Fibroblast of lung (primary cell): ENCODE measurements at regions not wholly inside any gene's neighbourhood (a gene's known extent, or its start where the extent isn't known, plus 50 kb on each side); places are given as distances from the start of the nearest gene placed in this dataset.
"Not testable (repeated sequence)": the region's sequence is repeated elsewhere in the genome, so short reads cannot be mapped to it uniquely, and the experiment has no call there.

ENCODE experiments used
- DNase-seq, 2 donors: peaks; one replicate each; pipeline versions ENCODE4 v3.0.0 to v3.0.0-alpha.2; 2010; ENCODE audit warnings: low read depth in 2 of 2
- H2AFZ ChIP-seq: 2 replicates; pipeline ENCODE4 v1.5.1; 2012; ENCODE audit warnings: low read length, control low read depth, inconsistent platforms
- H3K27ac ChIP-seq: 2 replicates; pipeline ENCODE4 v1.5.1; 2011; ENCODE audit warnings: low read length, control low read depth; ENCODE audit not compliant: insufficient read depth
- H3K27me3 ChIP-seq: 2 replicates; pipeline ENCODE4 v1.5.1; 2011; ENCODE audit warnings: mild to moderate bottlenecking, low read length; ENCODE audit not compliant: control insufficient read depth, insufficient read depth
- H3K36me3 ChIP-seq: 2 replicates; pipeline ENCODE4 v1.5.1; 2011; ENCODE audit warnings: low read length; ENCODE audit not compliant: control insufficient read depth, insufficient read depth
- H3K4me1 ChIP-seq: 2 replicates; pipeline ENCODE4 v1.5.1; 2011; ENCODE audit warnings: low read length; ENCODE audit not compliant: control insufficient read depth, insufficient read depth; ENCODE audit errors: extremely low read depth
- H3K4me2 ChIP-seq: 2 replicates; pipeline ENCODE4 v1.5.1; 2011; ENCODE audit warnings: low read length, control low read depth; ENCODE audit not compliant: insufficient read depth; ENCODE audit errors: extremely low read depth
- H3K4me3 ChIP-seq, 4 experiments: fragments of 200-600 bp in 1 of 4; sonication (generic) in 1 of 4; replicated peaks in 1 of 4; 2 replicates each; pipeline ENCODE4 v1.5.1; 2011 to 2016; ENCODE audit warnings: low read length in 4 of 4, low read depth in 3 of 4, mild to moderate bottlenecking in 3 of 4, control low read depth in 2 of 4, inconsistent platforms in 1 of 4, mixed read lengths in 1 of 4; ENCODE audit not compliant: insufficient read depth in 1 of 4; ENCODE audit errors: control extremely low read depth in 1 of 4
- H3K79me2 ChIP-seq: 2 replicates; pipeline ENCODE4 v1.5.1; 2012; ENCODE audit warnings: mild to moderate bottlenecking, low read length, inconsistent platforms; ENCODE audit not compliant: control insufficient read depth, insufficient read depth
- H3K9ac ChIP-seq: 2 replicates; pipeline ENCODE4 v1.5.1; 2011; ENCODE audit warnings: mild to moderate bottlenecking, low read length, control low read depth; ENCODE audit not compliant: insufficient read depth
- H3K9me3 ChIP-seq: 2 replicates; pipeline ENCODE4 v1.5.1; 2012; ENCODE audit warnings: low read depth, low read length; ENCODE audit not compliant: control insufficient read depth, insufficient read depth
- H4K20me1 ChIP-seq: 2 replicates; pipeline ENCODE4 v1.5.1; 2011; ENCODE audit warnings: low read length; ENCODE audit not compliant: control insufficient read depth, insufficient read depth; ENCODE audit errors: extremely low read depth
- CTCF ChIP-seq, 2 donors: IDR thresholded peaks in 1 of 2; conservative IDR thresholded peaks in 1 of 2; 1 replicate in 1 of 2; 2 replicates in 1 of 2; pipeline ENCODE4 v1.5.1; 2011 to 2012; ENCODE audit warnings: low read length in 2 of 2, control low read depth in 1 of 2, inconsistent platforms in 1 of 2, low read depth in 1 of 2, mild to moderate bottlenecking in 1 of 2
- EZH2 ChIP-seq: IDR thresholded peaks from 2 replicates; pipeline ENCODE4 v1.5.1; 2012; ENCODE audit warnings: low read length, control low read depth, mild to moderate bottlenecking; ENCODE audit errors: missing control alignments

DNA sequence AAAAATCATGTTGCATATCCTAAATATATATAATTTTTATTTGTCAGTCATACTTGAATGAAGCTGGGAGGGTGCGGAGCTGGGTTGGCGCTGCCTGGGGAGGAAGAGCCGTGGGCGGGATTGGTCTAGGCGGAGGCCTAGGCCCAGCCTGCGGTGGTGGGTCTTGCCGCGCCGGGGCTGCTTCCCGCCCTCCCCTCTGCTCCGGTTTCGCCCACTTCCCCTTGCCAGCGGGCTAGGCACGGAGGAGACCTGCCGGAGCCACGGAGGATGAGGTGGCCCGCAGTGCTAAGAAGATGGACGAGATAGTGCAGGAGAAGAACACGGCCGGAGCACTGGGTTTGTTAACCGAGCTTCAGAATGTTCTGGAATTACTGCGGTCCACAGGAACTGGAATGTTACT is 54.0 kb upstream of the IGFBPL1 start:
- H3K4me3 ChIP-seq, result no peak overlapping the region
- TF ChIP-seq CTCF (conservative IDR thresholded peaks at IDR 0.05 in 1 of 2, IDR thresholded peaks at IDR 0.05 in 1 of 2; ENCODE audit: low read depth in 1 of 2, low read length in 2 of 2), result no peak
- no peak for TF ChIP-seq EZH2

GRCh38 chr9:38474476-38474875 is 50.2 kb upstream of the IGFBPL1 start:
- H2AFZ ChIP-seq, H3K9me3 ChIP-seq, H4K20me1 ChIP-seq, H3K4me2 ChIP-seq, H3K27ac ChIP-seq, H3K4me1 ChIP-seq, H3K27me3 ChIP-seq, H3K4me3 ChIP-seq, DNase-seq, H3K79me2 ChIP-seq, H3K9ac ChIP-seq, H3K36me3 ChIP-seq: not testable (repeated sequence)

More for the DNA sequence above, 54.0 kb upstream of the IGFBPL1 start:
- H3K9ac ChIP-seq, result no peak overlapping the region
- H3K36me3 ChIP-seq, result no peaks in the 10 kb centered on the region
- H3K9me3 ChIP-seq, result no peaks in the 10 kb centered on the region
- H3K27ac ChIP-seq, result no peak overlapping the region
- no peaks in the 10 kb centered on the region for H3K4me1 ChIP-seq
- H4K20me1 ChIP-seq, result no peaks in the 10 kb centered on the region
- no peak overlapping the region for H2AFZ ChIP-seq
- no peaks in the 10 kb centered on the region for H3K27me3 ChIP-seq
- no peaks in the 10 kb centered on the region for H3K79me2 ChIP-seq
- no peak overlapping the region for H3K4me2 ChIP-seq
- DNase-seq, result no peak
